GM13977 (cell line): ENCODE measurements at regions not wholly inside any gene's neighbourhood (a gene's known extent, or its start where the extent isn't known, plus 50 kb on each side); places are given as distances from the start of the nearest gene placed in this dataset.

Experiments
- DNase-seq: peaks from one replicate; pipeline ENCODE4 v3.0.0; 2012; ENCODE audit warnings: low spot score
- CTCF ChIP-seq: IDR thresholded peaks from 2 replicates; pipeline ENCODE4 v1.5.1; 2012; ENCODE audit warnings: mild to moderate bottlenecking, control low read depth; ENCODE audit not compliant: insufficient read depth; ENCODE audit errors: extremely low read depth, missing control alignments
- in situ Hi-C: fragments of 300-500 bp; cut with MboI; formaldehyde crosslinking; loops from one replicate; pipeline ENCODE4 v1.12.0; 2022; ENCODE audit warnings: low sequenced_read_pairs, low pct_unique_long_range_greater_than_20kb, mixed read lengths, inconsistent platforms; ENCODE audit not compliant: unreplicated experiment

- DNase-seq = no peak
- in situ Hi-C loops = no loop called here
- no peak for TF ChIP-seq CTCF
Measured at GRCh38 chr4:179486570-179487335, 2044.5 kb upstream of the AGA start.

GRCh38 chr4:179492260-179493080, 2050.2 kb upstream of the AGA start:
- in situ Hi-C loops = no loop called here
- no peak for DNase-seq
- no peak for TF ChIP-seq CTCF

- no peak for DNase-seq
- in situ Hi-C loops = no loop called here
- TF ChIP-seq CTCF = no peak
Measured at GRCh38 chr4:179503976-179504375, 2061.7 kb upstream of the AGA start.

- no peak for DNase-seq
- TF ChIP-seq CTCF = no peak
- in situ Hi-C loops = no loop called here
Measured at GRCh38 chr4:179509489-179509888, 2067.3 kb upstream of the AGA start.

- in situ Hi-C loops = no loop called here
Measured at GRCh38 chr4:179521952-179522351, 2079.7 kb upstream of the AGA start.

GRCh38 chr4:179530958-179531357, 2088.7 kb upstream of the AGA start:
- no peak for DNase-seq
- no peak for TF ChIP-seq CTCF
- in situ Hi-C loops = no loop called here

More at GRCh38 chr4:179521952-179522351, 2079.7 kb upstream of the AGA start:
- TF ChIP-seq CTCF = no peak
- no peak for DNase-seq
